Suprapubic skin (tissue), 4 donors: ENCODE measurements at regions not wholly inside any gene's neighbourhood (a gene's known extent, or its start where the extent isn't known, plus 50 kb on each side); places are given as distances from the start of the nearest gene placed in this dataset.

Experiments
- CTCF ChIP-seq, 2 donors: fragments of 200-600 bp in 1 of 2; fragments of 450-650 bp in 1 of 2; sonication (generic) in 1 of 2; IDR thresholded peaks; one replicate each; pipeline ENCODE4 v1.5.1; 2016 to 2019; ENCODE audit warnings: antibody characterized with exemption in 2 of 2, mild to moderate bottlenecking in 1 of 2, moderate library complexity in 1 of 2
- EP300 ChIP-seq: sonication (generic); formaldehyde crosslinking; IDR thresholded peaks from one replicate; pipeline ENCODE4 v1.6.1; 2017; ENCODE audit warnings: antibody characterized with exemption
- POLR2A ChIP-seq, 2 donors: fragments of 450-650 bp; IDR thresholded peaks; one replicate each; pipeline ENCODE4 v1.6.1; 2017; ENCODE audit warnings: antibody characterized with exemption in 2 of 2, mild to moderate bottlenecking in 2 of 2, moderate library complexity in 2 of 2
- POLR2AphosphoS5 ChIP-seq, 3 donors: sonication (generic); formaldehyde crosslinking; IDR thresholded peaks; one replicate each; pipeline ENCODE4 v1.6.1; 2017; ENCODE audit warnings: antibody characterized with exemption in 3 of 3

- TF ChIP-seq CTCF (IDR thresholded peaks at IDR 0.05) (no peak), POLR2A (IDR thresholded peaks at IDR 0.05) (no peak), POLR2AphosphoS5 (IDR thresholded peaks at IDR 0.05) (no peak), EP300 (no peak)
Observed at GRCh38 chr11:101661559-101661958, 77.8 kb upstream of the TRPC6 start.
